Hepatocyte (in vitro differentiated cells): ENCODE measurements at regions not wholly inside any gene's neighbourhood (a gene's known extent, or its start where the extent isn't known, plus 50 kb on each side); places are given as distances from the start of the nearest gene placed in this dataset.

Source experiments
- DNase-seq: peaks from one replicate; pipeline ENCODE4 v3.0.0-alpha.2; 2016; ENCODE audit warnings: low spot score
- H2AFZ ChIP-seq: fragments of 200-600 bp; sonication (generic); 2 replicates; pipeline ENCODE4 v1.6.0; 2016; ENCODE audit warnings: antibody characterized with exemption, mild to moderate bottlenecking
- H3K27ac ChIP-seq: fragments of 200-600 bp; sonication (generic); 2 replicates; pipeline ENCODE4 v1.5.1; 2016; ENCODE audit warnings: mild to moderate bottlenecking
- H3K27me3 ChIP-seq: fragments of 200-600 bp; sonication (generic); 2 replicates; pipeline ENCODE4 v1.6.1; 2016
- H3K36me3 ChIP-seq: fragments of 200-600 bp; sonication (generic); replicated peaks from 2 replicates; pipeline ENCODE4 v1.5.1; 2016; ENCODE audit warnings: low read depth; ENCODE audit not compliant: insufficient read depth
- H3K4me1 ChIP-seq: fragments of 200-600 bp; sonication (generic); 2 replicates; pipeline ENCODE4 v1.5.1; 2016; ENCODE audit warnings: mild to moderate bottlenecking, moderate library complexity; ENCODE audit not compliant: insufficient read depth
- H3K4me2 ChIP-seq: fragments of 200-600 bp; sonication (generic); 2 replicates; pipeline ENCODE4 v1.6.0; 2016
- H3K4me3 ChIP-seq: fragments of 200-600 bp; sonication (generic); 2 replicates; pipeline ENCODE4 v1.5.1; 2016; ENCODE audit warnings: mild to moderate bottlenecking
- H3K79me2 ChIP-seq: fragments of 200-600 bp; sonication (generic); 2 replicates; pipeline ENCODE4 v1.6.0; 2017; ENCODE audit warnings: mild to moderate bottlenecking
- H3K9me2 ChIP-seq: fragments of 200-600 bp; sonication (generic); replicated peaks from 2 replicates; pipeline ENCODE4 v1.6.0; 2017; ENCODE audit warnings: mild to moderate bottlenecking; ENCODE audit not compliant: insufficient read depth
- H3K9me3 ChIP-seq: fragments of 200-600 bp; sonication (generic); 2 replicates; pipeline ENCODE4 v1.5.1; 2016; ENCODE audit warnings: low read depth, mild to moderate bottlenecking
- H4K20me1 ChIP-seq: fragments of 200-600 bp; sonication (generic); 2 replicates; pipeline ENCODE4 v1.6.0; 2016; ENCODE audit warnings: mild to moderate bottlenecking; ENCODE audit not compliant: insufficient read depth, poor library complexity, severe bottlenecking
- EZH2 ChIP-seq: fragments of 200-600 bp; sonication (generic); IDR thresholded peaks from 2 replicates; pipeline ENCODE4 v1.6.1; 2016; ENCODE audit warnings: antibody characterized with exemption, mild to moderate bottlenecking, borderline replicate concordance
- EZH2phosphoT487 ChIP-seq: fragments of 200-600 bp; sonication (generic); IDR thresholded peaks from one replicate; pipeline ENCODE4 v1.6.1; 2018; ENCODE audit warnings: antibody characterized with exemption, mild to moderate bottlenecking, low read depth, moderate library complexity; ENCODE audit not compliant: unreplicated experiment, severe bottlenecking
- WGBS: methylation state at CpG from one replicate; pipeline ENCODE4 v1.1.6; 2016; ENCODE audit warnings: low lambda C conversion rate; ENCODE audit errors: missing lambda C conversion rate; 5-methylcytosine and 5-hydroxymethylcytosine counted together
- TF ChIP-seq, protein P1 (sequence below): fragments of 200-600 bp; sonication (generic); IDR thresholded peaks from 2 replicates; pipeline ENCODE4 v1.5.1; 2016; ENCODE audit warnings: antibody characterized with exemption, mild to moderate bottlenecking; ENCODE audit not compliant: poor library complexity

DNA sequence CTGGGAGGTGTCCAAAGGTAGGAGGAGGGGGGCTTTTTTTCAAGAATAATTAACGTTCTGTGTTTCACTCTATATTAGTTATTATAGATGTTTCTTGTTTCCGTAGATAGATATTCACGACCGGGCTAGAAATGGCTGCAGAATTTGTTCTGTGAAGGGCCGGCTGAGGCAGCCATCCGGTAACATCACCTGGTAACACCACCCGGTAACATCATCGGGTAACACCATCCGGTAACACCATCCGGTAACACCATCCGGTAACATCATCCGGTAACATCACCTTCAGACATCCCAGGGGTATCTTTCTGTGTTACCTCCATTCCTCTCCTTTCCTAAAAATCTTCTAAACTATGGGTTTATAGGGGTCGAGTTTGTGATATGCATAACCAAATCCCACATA, 1336.7 kb upstream of the TMEM132C start:
- H3K4me1 ChIP-seq = no peaks in the 10 kb centered on the region
- no peak overlapping the region for H3K27ac ChIP-seq
- no peaks in the 10 kb centered on the region for H3K9me3 ChIP-seq
- DNase-seq = no peak
- H3K9me2 ChIP-seq = no peaks in the 10 kb centered on the region
- H3K36me3 ChIP-seq = no peaks in the 10 kb centered on the region
- no peak for TF ChIP-seq EZH2phosphoT487
- TF ChIP-seq EZH2 = no peak
- TF ChIP-seq, protein P1, sequence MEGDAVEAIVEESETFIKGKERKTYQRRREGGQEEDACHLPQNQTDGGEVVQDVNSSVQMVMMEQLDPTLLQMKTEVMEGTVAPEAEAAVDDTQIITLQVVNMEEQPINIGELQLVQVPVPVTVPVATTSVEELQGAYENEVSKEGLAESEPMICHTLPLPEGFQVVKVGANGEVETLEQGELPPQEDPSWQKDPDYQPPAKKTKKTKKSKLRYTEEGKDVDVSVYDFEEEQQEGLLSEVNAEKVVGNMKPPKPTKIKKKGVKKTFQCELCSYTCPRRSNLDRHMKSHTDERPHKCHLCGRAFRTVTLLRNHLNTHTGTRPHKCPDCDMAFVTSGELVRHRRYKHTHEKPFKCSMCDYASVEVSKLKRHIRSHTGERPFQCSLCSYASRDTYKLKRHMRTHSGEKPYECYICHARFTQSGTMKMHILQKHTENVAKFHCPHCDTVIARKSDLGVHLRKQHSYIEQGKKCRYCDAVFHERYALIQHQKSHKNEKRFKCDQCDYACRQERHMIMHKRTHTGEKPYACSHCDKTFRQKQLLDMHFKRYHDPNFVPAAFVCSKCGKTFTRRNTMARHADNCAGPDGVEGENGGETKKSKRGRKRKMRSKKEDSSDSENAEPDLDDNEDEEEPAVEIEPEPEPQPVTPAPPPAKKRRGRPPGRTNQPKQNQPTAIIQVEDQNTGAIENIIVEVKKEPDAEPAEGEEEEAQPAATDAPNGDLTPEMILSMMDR = no peak
- H4K20me1 ChIP-seq = no peaks in the 10 kb centered on the region
- H3K27me3 ChIP-seq = no peaks in the 10 kb centered on the region
- no peak overlapping the region for H3K4me2 ChIP-seq
- no peaks in the 10 kb centered on the region for H3K79me2 ChIP-seq
- WGBS = 91% methylated on average over 13 of the region's 13 CpGs
- H3K4me3 ChIP-seq = no peak overlapping the region
- no peak overlapping the region for H2AFZ ChIP-seq

DNA sequence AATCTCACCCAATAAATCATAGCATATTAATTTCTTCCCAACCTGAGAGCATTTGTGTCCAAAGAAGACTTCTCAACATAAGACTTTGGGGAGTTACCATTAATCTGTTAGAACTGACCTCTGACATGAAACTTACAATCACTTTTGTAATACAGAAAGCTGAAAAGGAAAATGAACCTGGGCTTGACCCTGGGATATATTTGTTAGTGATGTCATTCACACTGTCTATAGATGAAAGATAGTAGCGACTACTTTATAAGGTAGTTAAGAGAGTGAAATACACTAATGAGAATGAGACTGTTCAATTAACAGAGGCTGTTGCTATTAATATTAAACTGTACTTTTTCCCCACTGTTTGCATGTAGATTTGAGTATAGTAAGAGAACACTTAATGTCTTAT, 1334.8 kb upstream of the TMEM132C start:
- 84% methylated on average over 1 of the region's 1 CpG for WGBS
- DNase-seq = no peak
- H3K9me2 ChIP-seq = no peaks in the 10 kb centered on the region
- H3K79me2 ChIP-seq = no peaks in the 10 kb centered on the region
- TF ChIP-seq, protein P1 = no peak
- TF ChIP-seq EZH2 = no peak
- no peak for TF ChIP-seq EZH2phosphoT487
- no peak overlapping the region for H3K27ac ChIP-seq
- no peaks in the 10 kb centered on the region for H4K20me1 ChIP-seq
- no peak overlapping the region for H2AFZ ChIP-seq
- H3K4me3 ChIP-seq = no peak overlapping the region
- H3K4me2 ChIP-seq = no peak overlapping the region
- H3K9me3 ChIP-seq = no peaks in the 10 kb centered on the region
- no peaks in the 10 kb centered on the region for H3K36me3 ChIP-seq
- no peaks in the 10 kb centered on the region for H3K27me3 ChIP-seq
- H3K4me1 ChIP-seq = no peaks in the 10 kb centered on the region

DNA sequence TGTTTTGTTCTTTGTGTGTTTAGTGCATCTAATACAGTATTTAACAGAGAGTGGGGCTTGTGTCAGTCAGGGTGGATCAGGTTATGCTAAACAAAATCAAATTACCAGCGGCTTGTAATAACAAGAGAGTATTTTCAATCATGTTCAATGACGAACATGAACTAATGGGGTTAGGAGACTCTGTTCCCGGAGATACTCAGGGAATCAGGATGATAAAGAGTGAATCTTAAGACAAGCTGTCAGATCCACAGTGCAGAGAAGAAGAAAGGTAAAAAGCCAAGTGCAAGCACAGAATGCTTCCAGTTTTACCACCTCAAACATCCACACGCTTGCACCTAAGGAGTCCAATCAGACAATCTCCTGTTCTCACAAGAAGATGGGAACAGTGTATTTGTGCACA, 1331.5 kb upstream of the TMEM132C start:
- Histone ChIP-seq H3K36me3 (no peaks in the 10 kb centered on the region), H4K20me1 (no peaks in the 10 kb centered on the region), H2AFZ (no peak overlapping the region), H3K79me2 (no peaks in the 10 kb centered on the region), H3K4me1 (no peaks in the 10 kb centered on the region), H3K27ac (no peak overlapping the region), H3K4me3 (no peak overlapping the region), H3K9me2 (no peaks in the 10 kb centered on the region), H3K9me3 (no peaks in the 10 kb centered on the region), H3K4me2 (no peak overlapping the region), H3K27me3 (no peaks in the 10 kb centered on the region)
- no peak for DNase-seq
- TF ChIP-seq EZH2phosphoT487 = no peak
- no peak for TF ChIP-seq EZH2
- TF ChIP-seq, protein P1 = no peak
- 89% methylated on average over 4 of the region's 4 CpGs for WGBS
